ENCODE measurements at regions not wholly inside any gene's neighbourhood (a gene's known extent, or its start where the extent isn't known, plus 50 kb on each side); places are given as distances from the start of the nearest gene placed in this dataset.

GRCh38 chr6:167499161-167499660, 174.3 kb downstream of the TTLL2 start:
- 93 to 100% methylated on average over 1 to 7 of the region's 7 CpGs for WGBS, 2 experiments (ENCODE audit: insufficient coverage in 1 of 2, insufficient read length in 1 of 2)
- Mint-ChIP-seq H3K4me1 (peaks cover 17% of the 10 kb centered on the region), H3K9me3 (no peaks in the 10 kb centered on the region), H3K27me3 (ENCODE audit: insufficient read depth) (peaks cover 4% of the 10 kb centered on the region), H3K36me3 (ENCODE audit: low read depth) (no peaks in the 10 kb centered on the region), H3K4me3 (no peak overlapping the region), H3K27ac (no peak overlapping the region)
- TF ChIP-seq CTCF (conservative IDR thresholded peaks at IDR 0.05): no peak
- Histone ChIP-seq H3K4me1 (ENCODE audit: control insufficient read depth, insufficient read depth, low read length) (peaks cover 4% of the 10 kb centered on the region), H3K27me3 (ENCODE audit: control insufficient read depth, insufficient read depth, low read length, poor library complexity, severe bottlenecking) (no peaks in the 10 kb centered on the region), H3K9ac (ENCODE audit: extremely low read depth, low read length, poor library complexity, severe bottlenecking) (no peak overlapping the region), H3K9me3 (ENCODE audit: control insufficient read depth, low read length) (no peaks in the 10 kb centered on the region), H3K4me3 (ENCODE audit: low read length) (no peak overlapping the region), H3K36me3 (ENCODE audit: control insufficient read depth, insufficient read depth, low read length) (no peaks in the 10 kb centered on the region), H3K27ac (ENCODE audit: low read depth, low read length) (no peak overlapping the region)
- DNase-seq: no peak

- H3K27me3 Mint-ChIP-seq (ENCODE audit: insufficient read depth): peaks cover 2% of the 10 kb centered on the region
- TF ChIP-seq CTCF (conservative IDR thresholded peaks at IDR 0.05): no peak
These were observed 176.1 kb downstream of the TTLL2 start for GRCh38 chr6:167500961-167501360.

GRCh38 chr6:167501831-167502385, 177.0 kb downstream of the TTLL2 start:
- no peaks in the 10 kb centered on the region for H3K9me3 Mint-ChIP-seq
- no peaks in the 10 kb centered on the region for H3K36me3 Mint-ChIP-seq (ENCODE audit: low read depth)
- no peak overlapping the region for H3K4me3 ChIP-seq (ENCODE audit: low read length)
- H3K27ac Mint-ChIP-seq: no peak overlapping the region
- no peak overlapping the region for H3K27ac ChIP-seq (ENCODE audit: low read depth, low read length)
- H3K36me3 ChIP-seq (ENCODE audit: control insufficient read depth, insufficient read depth, low read length): no peaks in the 10 kb centered on the region
- H3K9ac ChIP-seq (ENCODE audit: extremely low read depth, low read length, poor library complexity, severe bottlenecking): no peak overlapping the region
- H3K4me1 ChIP-seq (ENCODE audit: control insufficient read depth, insufficient read depth, low read length): no peaks in the 10 kb centered on the region
- peaks cover 2% of the 10 kb centered on the region for H3K27me3 Mint-ChIP-seq (ENCODE audit: insufficient read depth)
- H3K9me3 ChIP-seq (ENCODE audit: control insufficient read depth, low read length): no peaks in the 10 kb centered on the region
- peaks cover 7% of the 10 kb centered on the region for H3K4me1 Mint-ChIP-seq
- no peaks in the 10 kb centered on the region for H3K27me3 ChIP-seq (ENCODE audit: control insufficient read depth, insufficient read depth, low read length, poor library complexity, severe bottlenecking)
- no peak overlapping the region for H3K4me3 Mint-ChIP-seq
- peak; percentile 76 for TF ChIP-seq CTCF (conservative IDR thresholded peaks at IDR 0.05)
- 85 to 88% methylated on average over 19 of the region's 19 CpGs for whole genome bisulfite sequencing, 2 experiments (ENCODE audit: insufficient coverage in 1 of 2, insufficient read length in 1 of 2)
- peak; percentile 84 for DNase-seq

More at GRCh38 chr6:167500961-167501360, 176.1 kb downstream of the TTLL2 start:
- Histone ChIP-seq H3K4me1 (ENCODE audit: control insufficient read depth, insufficient read depth, low read length) (peaks cover under 1% of the 10 kb centered on the region), H3K4me3 (ENCODE audit: low read length) (no peak overlapping the region), H3K9me3 (ENCODE audit: control insufficient read depth, low read length) (no peaks in the 10 kb centered on the region), H3K27ac (ENCODE audit: low read depth, low read length) (no peak overlapping the region), H3K9ac (ENCODE audit: extremely low read depth, low read length, poor library complexity, severe bottlenecking) (no peak overlapping the region), H3K27me3 (ENCODE audit: control insufficient read depth, insufficient read depth, low read length, poor library complexity, severe bottlenecking) (no peaks in the 10 kb centered on the region), H3K36me3 (ENCODE audit: control insufficient read depth, insufficient read depth, low read length) (no peaks in the 10 kb centered on the region)
- Mint-ChIP-seq H3K36me3 (ENCODE audit: low read depth) (no peaks in the 10 kb centered on the region), H3K4me3 (no peak overlapping the region), H3K9me3 (no peaks in the 10 kb centered on the region), H3K27ac (no peak overlapping the region), H3K4me1 (peaks cover 13% of the 10 kb centered on the region)
- DNase-seq: no peak
- 95 to 97% methylated on average over 5 to 8 of the region's 8 CpGs for WGBS, 2 experiments (ENCODE audit: insufficient coverage in 1 of 2, insufficient read length in 1 of 2)

Data from endodermal cell (in vitro differentiated cells).